ENCODE measurements at regions not wholly inside any gene's neighbourhood (a gene's known extent, or its start where the extent isn't known, plus 50 kb on each side); places are given as distances from the start of the nearest gene placed in this dataset.
"Not testable (repeated sequence)": the region's sequence is repeated elsewhere in the genome, so short reads cannot be mapped to it uniquely, and the experiment has no call there.

- not testable (repeated sequence) for TF ChIP-seq POLR2AphosphoS5 (IDR thresholded peaks at IDR 0.05; ENCODE audit: low read depth, low read length); TAF1 (IDR thresholded peaks at IDR 0.05; ENCODE audit: low read depth, low read length); POLR2A (IDR thresholded peaks at IDR 0.05; ENCODE audit: low read depth, low read length); SPI1 (IDR thresholded peaks at IDR 0.05; ENCODE audit: low read depth, low read length); PAX5 (IDR thresholded peaks at IDR 0.05; ENCODE audit: insufficient read depth, low read length, severe bottlenecking); POU2F2 (IDR thresholded peaks at IDR 0.05; ENCODE audit: low read depth, low read length)
Measured at GRCh38 chr6:37091104-37091503, 78.8 kb upstream of the PIM1 start.
